ENCODE measurements at regions not wholly inside any gene's neighbourhood (a gene's known extent, or its start where the extent isn't known, plus 50 kb on each side); places are given as distances from the start of the nearest gene placed in this dataset.

- no peaks in the 10 kb centered on the region for H3K9me3 ChIP-seq
- H3K27ac ChIP-seq: no peak overlapping the region
- intact Hi-C loops (cut with DNase I; ENCODE audit: low total_unique reads): no loop called here
- no peaks in the 10 kb centered on the region for H3K4me1 ChIP-seq
- no peaks in the 10 kb centered on the region for H3K36me3 ChIP-seq
- DNase-seq (ENCODE audit: low spot score in 2 of 2): no peak
- H3K27me3 ChIP-seq: peaks cover 0 to 4% of the 10 kb centered on the region in 2 donors
- H3K4me3 ChIP-seq: no peak overlapping the region
- TF ChIP-seq POLR2AphosphoS5 (IDR thresholded peaks at IDR 0.05) (no peak), CTCF (IDR thresholded peaks at IDR 0.05) (no peak), POLR2A (IDR thresholded peaks at IDR 0.05) (no peak)
These were observed 130.6 kb upstream of the GLRA2 start for GRCh38 chrX:14398725-14399124.

- no peaks in the 10 kb centered on the region for H3K9me3 ChIP-seq
- intact Hi-C loops (cut with DNase I; ENCODE audit: low total_unique reads): no loop called here
- H3K36me3 ChIP-seq: no peaks in the 10 kb centered on the region
- TF ChIP-seq CTCF (IDR thresholded peaks at IDR 0.05): no peak
- TF ChIP-seq POLR2A (IDR thresholded peaks at IDR 0.05): no peak
- H3K27ac ChIP-seq: no peak overlapping the region
- H3K4me1 ChIP-seq: no peaks in the 10 kb centered on the region
- DNase-seq (ENCODE audit: low spot score in 2 of 2): no peak
- H3K4me3 ChIP-seq: no peak overlapping the region
- no peaks in the 10 kb centered on the region for H3K27me3 ChIP-seq
These were observed 139.7 kb upstream of the GLRA2 start for GRCh38 chrX:14389682-14390081.

GRCh38 chrX:14386981-14387380 is 142.4 kb upstream of the GLRA2 start:
- DNase-seq (ENCODE audit: low spot score in 2 of 2): no peak
- Histone ChIP-seq H3K4me3 (no peak overlapping the region), H3K9me3 (no peaks in the 10 kb centered on the region), H3K27ac (no peak overlapping the region), H3K27me3 (peaks cover 0 to 10% of the 10 kb centered on the region in 2 donors), H3K36me3 (no peaks in the 10 kb centered on the region), H3K4me1 (no peaks in the 10 kb centered on the region)
- TF ChIP-seq CTCF (IDR thresholded peaks at IDR 0.05) (no peak), POLR2AphosphoS5 (IDR thresholded peaks at IDR 0.05) (no peak), POLR2A (IDR thresholded peaks at IDR 0.05) (no peak)
- intact Hi-C loops (cut with DNase I; ENCODE audit: low total_unique reads): no loop called here

GRCh38 chrX:14380044-14380443 is 149.3 kb upstream of the GLRA2 start:
- Histone ChIP-seq H3K4me3 (no peak overlapping the region), H3K36me3 (no peaks in the 10 kb centered on the region), H3K27ac (no peak overlapping the region), H3K4me1 (no peaks in the 10 kb centered on the region), H3K9me3 (no peaks in the 10 kb centered on the region), H3K27me3 (peaks cover 0 to 10% of the 10 kb centered on the region in 2 donors)
- TF ChIP-seq POLR2AphosphoS5 (IDR thresholded peaks at IDR 0.05) (no peak), POLR2A (IDR thresholded peaks at IDR 0.05) (no peak), CTCF (IDR thresholded peaks at IDR 0.05) (no peak)
- DNase-seq (ENCODE audit: low spot score in 2 of 2): no peak
- intact Hi-C loops (cut with DNase I; ENCODE audit: low total_unique reads): no loop called here

DNA sequence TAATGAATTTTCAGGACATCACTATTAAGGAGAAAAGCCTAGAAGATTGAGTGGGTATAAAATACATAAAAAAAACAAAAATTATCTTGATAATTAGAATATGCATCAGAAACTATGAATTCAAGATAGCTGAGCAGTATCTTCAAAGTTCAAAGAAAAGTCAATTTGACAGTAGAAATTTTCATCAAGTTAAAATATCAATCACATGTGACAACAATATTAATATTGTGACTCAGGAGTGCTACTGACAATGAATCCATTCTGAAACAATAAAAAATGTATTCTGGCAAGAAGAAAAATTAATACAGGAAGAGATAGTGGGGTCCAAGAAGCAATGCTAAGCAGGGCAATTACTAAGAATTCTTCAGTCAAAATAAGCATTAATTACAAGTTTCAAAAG is 151.9 kb upstream of the GLRA2 start:
- TF ChIP-seq POLR2AphosphoS5 (IDR thresholded peaks at IDR 0.05): no peak
- Histone ChIP-seq H3K27me3 (peaks cover 0 to 4% of the 10 kb centered on the region in 2 donors), H3K4me3 (no peak overlapping the region), H3K4me1 (no peaks in the 10 kb centered on the region), H3K27ac (no peak overlapping the region), H3K9me3 (no peaks in the 10 kb centered on the region), H3K36me3 (no peaks in the 10 kb centered on the region)
- intact Hi-C loops (cut with DNase I; ENCODE audit: low total_unique reads): no loop called here
- no peak for DNase-seq (ENCODE audit: low spot score in 2 of 2)

DNA sequence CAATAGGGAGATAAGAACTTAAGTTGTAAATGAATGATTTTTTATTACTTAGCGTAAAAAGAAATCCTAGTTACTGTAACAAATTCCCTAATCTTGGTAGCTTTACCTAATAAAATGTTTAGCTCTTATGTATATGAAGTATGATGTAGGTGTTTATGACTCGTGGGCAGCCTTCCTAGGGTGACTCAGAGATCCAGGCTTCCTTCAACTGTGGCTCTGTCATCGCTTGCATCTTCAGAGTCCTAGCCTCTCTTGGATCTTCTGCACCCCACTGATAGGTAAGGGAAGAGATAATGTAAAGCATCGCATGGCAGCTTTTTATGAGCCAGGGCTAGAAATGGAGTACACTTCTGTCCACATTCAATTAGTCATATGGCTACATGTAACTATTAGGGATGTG is 165.6 kb upstream of the GLRA2 start:
- H3K4me1 ChIP-seq: no peaks in the 10 kb centered on the region
- TF ChIP-seq POLR2A (IDR thresholded peaks at IDR 0.05): no peak
- no peak for TF ChIP-seq POLR2AphosphoS5 (IDR thresholded peaks at IDR 0.05)
- no peak for TF ChIP-seq CTCF (IDR thresholded peaks at IDR 0.05)
- no peak overlapping the region for H3K27ac ChIP-seq
- no peaks in the 10 kb centered on the region for H3K36me3 ChIP-seq
- no peak overlapping the region for H3K4me3 ChIP-seq
- intact Hi-C loops (cut with DNase I; ENCODE audit: low total_unique reads): no loop called here
- no peaks in the 10 kb centered on the region for H3K9me3 ChIP-seq
- no peak for DNase-seq (ENCODE audit: low spot score in 2 of 2)
- H3K27me3 ChIP-seq: peaks cover 0 to 10% of the 10 kb centered on the region in 2 donors
